ENCODE measurements at regions not wholly inside any gene's neighbourhood (a gene's known extent, or its start where the extent isn't known, plus 50 kb on each side); places are given as distances from the start of the nearest gene placed in this dataset.

DNA sequence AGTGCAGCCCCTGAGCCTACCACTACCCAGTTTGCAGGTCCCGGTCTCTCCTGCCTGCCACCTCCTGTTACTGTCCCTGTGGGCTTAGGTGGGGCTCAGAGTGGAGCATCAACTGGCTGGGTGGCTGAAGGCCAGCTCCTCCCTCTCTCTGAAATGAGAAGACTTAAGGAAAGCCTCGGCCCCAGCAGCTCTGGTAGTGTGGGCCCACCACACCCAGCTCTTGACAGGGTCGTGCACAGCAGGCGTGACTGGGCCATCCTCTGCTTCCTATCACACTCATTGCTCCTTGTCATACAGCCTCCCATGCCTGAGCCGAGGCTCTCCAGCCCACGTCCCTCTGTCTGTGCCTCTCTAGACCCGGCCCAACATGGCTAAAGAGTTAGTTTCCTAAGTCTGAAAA lies 142.7 kb upstream of the LINGO1 start:
- TF ChIP-seq TARDBP (IDR thresholded peaks at IDR 0.05) (no peak), PKNOX1 (IDR thresholded peaks at IDR 0.05) (no peak)

All from HEK293T (cell line).